HCT116 (cell line): ENCODE measurements at regions not wholly inside any gene's neighbourhood (a gene's known extent, or its start where the extent isn't known, plus 50 kb on each side); places are given as distances from the start of the nearest gene placed in this dataset.

Source experiments
- ATAC-seq: fragments of 200-7000 bp; cut with Tn5 transposase; 2 replicates; pipeline ENCODE4 v1.9.1; 2020; ENCODE audit warnings: mild to moderate bottlenecking, moderate library complexity
- BruUV-seq: library from RNA; stranded (reverse); fragments of 400-500 nt; replicated peaks from 2 replicates; lab custom pipeline; 2021; lab: Mats Ljungman, UMichigan
- CTCF ChIA-PET: fragments of 300-600 bp; sonication (Branson Sonifier 250); formaldehyde crosslinking; loops from one replicate; lab custom pipeline; 2021; ENCODE audit warnings: antibody characterized with exemption; lab: Charles Lee
- POLR2A ChIA-PET: fragments of 300-600, 350-600 bp; sonication (Branson Sonifier 250); formaldehyde crosslinking; loops from one replicate; lab custom pipeline; 2021; ENCODE audit warnings: antibody characterized with exemption; lab: Charles Lee
- RAD21 ChIA-PET, 2 experiments: fragments of 300-600 bp; sonication (Branson Sonifier 250); formaldehyde crosslinking; loops; one replicate each; lab custom pipeline; 2023; ENCODE audit warnings: low total read pairs in 2 of 2; ENCODE audit not compliant: uncharacterized antibody in 2 of 2, unreplicated experiment in 2 of 2, low non-redundant PET in 1 of 2; lab: Charles Lee
- DNase-seq: peaks from one replicate; pipeline ENCODE4 v3.0.0-alpha.2; 2010; ENCODE audit warnings: low read depth, low spot score
- H2AFZ ChIP-seq: fragments of 200-600 bp; shearing (Covaris generic), sonication (generic); 2 replicates; pipeline ENCODE4 v1.6.1; 2017; ENCODE audit warnings: low read depth, mixed run types, mixed read lengths, antibody characterized with exemption, low read length; ENCODE audit not compliant: poor library complexity, severe bottlenecking
- H3K27ac ChIP-seq: 2 replicates; pipeline ENCODE4 v1.5.1; 2012; ENCODE audit warnings: low read depth, low read length
- H3K27me3 ChIP-seq: fragments of 200-600 bp; sonication (generic); 2 replicates; pipeline ENCODE4 v1.6.1; 2016; ENCODE audit warnings: mixed run types, low read length, mixed read lengths; ENCODE audit not compliant: insufficient read depth
- H3K36me3 ChIP-seq, 2 experiments: fragments of 200-500 bp in 1 of 2; fragments of 200-600 bp in 1 of 2; sonication (Bioruptor generic) in 1 of 2; sonication (generic) in 1 of 2; 2 replicates each; pipeline versions ENCODE4 v1.5.1 to v1.6.1; 2014 to 2016; ENCODE audit warnings: low read length in 2 of 2, inconsistent platforms in 1 of 2, mixed read lengths in 1 of 2, mixed run types in 1 of 2; ENCODE audit not compliant: insufficient read depth in 2 of 2, control insufficient read depth in 1 of 2
- H3K4me1 ChIP-seq, 2 experiments: fragments of 200-600 bp in 1 of 2; sonication (generic) in 1 of 2; 2 replicates each; pipeline versions ENCODE4 v1.5.1 to v1.6.1; 2012 to 2017; ENCODE audit warnings: low read length in 2 of 2, inconsistent platforms in 1 of 2, mild to moderate bottlenecking in 1 of 2, mixed read lengths in 1 of 2, mixed run types in 1 of 2, moderate library complexity in 1 of 2; ENCODE audit not compliant: insufficient read depth in 2 of 2, control insufficient read depth in 1 of 2
- H3K4me2 ChIP-seq: fragments of 200-600 bp; sonication (generic); 2 replicates; pipeline ENCODE4 v1.6.1; 2017; ENCODE audit warnings: mixed run types, low read length, mixed read lengths
- H3K4me3 ChIP-seq, 2 experiments: fragments of 200-600 bp in 1 of 2; sonication (generic) in 1 of 2; replicated peaks in 1 of 2; 2 replicates each; pipeline ENCODE4 v1.5.1; 2011 to 2016; ENCODE audit warnings: low read length in 2 of 2, control low read depth in 1 of 2, low read depth in 1 of 2, mild to moderate bottlenecking in 1 of 2, mixed read lengths in 1 of 2, mixed run types in 1 of 2
- H3K79me2 ChIP-seq: fragments of 200-600 bp; sonication (generic); 2 replicates; pipeline ENCODE4 v1.6.1; 2017; ENCODE audit warnings: mild to moderate bottlenecking, mixed run types, low read length, moderate library complexity, mixed read lengths; ENCODE audit not compliant: insufficient read depth
- H3K9ac ChIP-seq: fragments of 200-600 bp; sonication (generic); 2 replicates; pipeline ENCODE4 v1.6.1; 2016; ENCODE audit warnings: low read length, mixed read lengths
- H3K9me2 ChIP-seq: fragments of 200-600 bp; sonication (generic), shearing (Covaris generic); 2 replicates; pipeline ENCODE4 v1.6.1; 2017; ENCODE audit warnings: mixed run types, mild to moderate bottlenecking, moderate library complexity; ENCODE audit not compliant: insufficient read depth
- H3K9me3 ChIP-seq, 2 experiments: fragments of 200-500 bp in 1 of 2; fragments of 200-600 bp in 1 of 2; sonication (Bioruptor generic) in 1 of 2; sonication (generic) in 1 of 2; 2 replicates each; pipeline ENCODE4 v1.6.1; 2014 to 2017; ENCODE audit warnings: low read length in 2 of 2, mixed read lengths in 2 of 2, inconsistent platforms in 1 of 2, low read depth in 1 of 2, mild to moderate bottlenecking in 1 of 2, mixed run types in 1 of 2, moderate library complexity in 1 of 2; ENCODE audit not compliant: control insufficient read depth in 1 of 2, insufficient read depth in 1 of 2
- H4K20me1 ChIP-seq: fragments of 200-600 bp; sonication (generic), shearing (Covaris generic); 2 replicates; pipeline ENCODE4 v1.6.1; 2017; ENCODE audit warnings: mixed run types, mild to moderate bottlenecking, moderate library complexity; ENCODE audit not compliant: insufficient read depth
- CBX3 ChIP-seq: IDR thresholded peaks from 2 replicates; pipeline ENCODE4 v1.6.1; 2012; ENCODE audit warnings: low read depth
- CEBPB ChIP-seq: IDR thresholded peaks from 2 replicates; pipeline ENCODE4 v1.6.1; 2012; ENCODE audit warnings: low read depth
- EGR1 ChIP-seq: IDR thresholded peaks from 2 replicates; pipeline ENCODE4 v1.6.1; 2012; ENCODE audit warnings: low read depth
- EZH2 ChIP-seq: fragments of 200-600 bp; sonication (generic); IDR thresholded peaks from 2 replicates; pipeline ENCODE4 v1.6.1; 2017; ENCODE audit warnings: antibody characterized with exemption, mixed run types
- FOSL1 ChIP-seq: IDR thresholded peaks from 2 replicates; pipeline ENCODE4 v1.6.1; 2012; ENCODE audit warnings: low read depth
- JUND ChIP-seq: IDR thresholded peaks from 2 replicates; pipeline ENCODE4 v1.6.1; 2012
- RAD21 ChIP-seq: IDR thresholded peaks from 2 replicates; pipeline ENCODE4 v1.6.1; 2012; ENCODE audit warnings: low read depth, mild to moderate bottlenecking
- TCF7L2 ChIP-seq: IDR thresholded peaks from 2 replicates; pipeline ENCODE4 v1.7.0; 2011; ENCODE audit warnings: borderline replicate concordance, inconsistent platforms; ENCODE audit not compliant: insufficient read depth, insufficient read length; ENCODE audit errors: extremely low read depth
- ZFX ChIP-seq: fragments of 450-650 bp; IDR thresholded peaks from 2 replicates; pipeline ENCODE4 v1.6.1; 2017
- intact Hi-C: fragments of 100-400 bp; cut with micrococcal nuclease; formaldehyde crosslinking; loops from 2 replicates; pipeline ENCODE4 v1.10.0; 2022
- TF ChIP-seq, protein P1 (sequence below): IDR thresholded peaks from 2 replicates; pipeline ENCODE4 v1.6.1; 2012
- TF ChIP-seq, protein P2 (sequence below): IDR thresholded peaks from 2 replicates; pipeline ENCODE4 v1.6.1; 2011; ENCODE audit warnings: mild to moderate bottlenecking, low read length, moderate library complexity; ENCODE audit not compliant: insufficient replicate concordance; ENCODE audit errors: extremely low read depth
- TF ChIP-seq, protein P3 (sequence below): IDR thresholded peaks from 2 replicates; pipeline ENCODE4 v1.6.1; 2012
- TF ChIP-seq, protein P4 (sequence below): IDR thresholded peaks from 2 replicates; pipeline ENCODE4 v1.6.1; 2012; ENCODE audit warnings: low read depth

DNA sequence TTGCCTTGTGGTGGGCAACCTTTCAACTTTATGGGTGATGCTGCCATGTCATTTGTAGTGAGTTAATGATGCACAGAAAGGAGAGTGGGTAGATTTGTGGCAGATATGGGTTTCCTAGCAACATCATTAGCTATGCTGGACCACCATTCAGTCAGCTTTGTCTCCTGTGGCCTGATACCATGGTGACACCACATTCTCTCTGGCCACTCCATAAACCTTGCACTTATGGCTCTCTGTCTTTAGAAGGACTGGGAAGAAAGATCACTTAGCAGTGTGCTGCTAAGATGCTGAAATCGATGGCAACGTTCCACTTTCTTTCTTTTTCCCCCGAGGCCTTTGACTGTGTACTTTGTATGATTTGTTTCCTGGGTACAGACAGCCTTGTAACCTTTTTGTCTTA is 95.0 kb upstream of the SOX3 start:
- Histone ChIP-seq H3K9ac (no peak overlapping the region), H3K27ac (no peak overlapping the region)
- RAD21 ChIA-PET: no interaction called here
- TF ChIP-seq CEBPB (no peak), JUND (no peak), TCF7L2 (no peak)
- TF ChIP-seq, protein P1, sequence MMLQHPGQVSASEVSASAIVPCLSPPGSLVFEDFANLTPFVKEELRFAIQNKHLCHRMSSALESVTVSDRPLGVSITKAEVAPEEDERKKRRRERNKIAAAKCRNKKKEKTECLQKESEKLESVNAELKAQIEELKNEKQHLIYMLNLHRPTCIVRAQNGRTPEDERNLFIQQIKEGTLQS: no peak
- TF ChIP-seq, protein P2, sequence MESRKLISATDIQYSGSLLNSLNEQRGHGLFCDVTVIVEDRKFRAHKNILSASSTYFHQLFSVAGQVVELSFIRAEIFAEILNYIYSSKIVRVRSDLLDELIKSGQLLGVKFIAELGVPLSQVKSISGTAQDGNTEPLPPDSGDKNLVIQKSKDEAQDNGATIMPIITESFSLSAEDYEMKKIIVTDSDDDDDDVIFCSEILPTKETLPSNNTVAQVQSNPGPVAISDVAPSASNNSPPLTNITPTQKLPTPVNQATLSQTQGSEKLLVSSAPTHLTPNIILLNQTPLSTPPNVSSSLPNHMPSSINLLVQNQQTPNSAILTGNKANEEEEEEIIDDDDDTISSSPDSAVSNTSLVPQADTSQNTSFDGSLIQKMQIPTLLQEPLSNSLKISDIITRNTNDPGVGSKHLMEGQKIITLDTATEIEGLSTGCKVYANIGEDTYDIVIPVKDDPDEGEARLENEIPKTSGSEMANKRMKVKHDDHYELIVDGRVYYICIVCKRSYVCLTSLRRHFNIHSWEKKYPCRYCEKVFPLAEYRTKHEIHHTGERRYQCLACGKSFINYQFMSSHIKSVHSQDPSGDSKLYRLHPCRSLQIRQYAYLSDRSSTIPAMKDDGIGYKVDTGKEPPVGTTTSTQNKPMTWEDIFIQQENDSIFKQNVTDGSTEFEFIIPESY: no peak
- TF ChIP-seq, all 23 proteins: peak for 0
- Histone ChIP-seq H3K27me3 (no peaks in the 10 kb centered on the region), H2AFZ (no peak overlapping the region), H3K79me2 (no peaks in the 10 kb centered on the region), H3K4me3 (no peak overlapping the region), H4K20me1 (no peaks in the 10 kb centered on the region), H3K4me1 (no peaks in the 10 kb centered on the region), H3K9me3 (no peaks in the 10 kb centered on the region), H3K4me2 (no peak overlapping the region), H3K9me2 (no peaks in the 10 kb centered on the region), H3K36me3 (no peaks in the 10 kb centered on the region)
- POLR2A ChIA-PET: no interaction called here
- intact Hi-C loops: no loop called here
- no TSS peak for BruUV-seq
- CTCF ChIA-PET: no interaction called here
- ATAC-seq (no peak), DNase-seq (no peak)

DNA sequence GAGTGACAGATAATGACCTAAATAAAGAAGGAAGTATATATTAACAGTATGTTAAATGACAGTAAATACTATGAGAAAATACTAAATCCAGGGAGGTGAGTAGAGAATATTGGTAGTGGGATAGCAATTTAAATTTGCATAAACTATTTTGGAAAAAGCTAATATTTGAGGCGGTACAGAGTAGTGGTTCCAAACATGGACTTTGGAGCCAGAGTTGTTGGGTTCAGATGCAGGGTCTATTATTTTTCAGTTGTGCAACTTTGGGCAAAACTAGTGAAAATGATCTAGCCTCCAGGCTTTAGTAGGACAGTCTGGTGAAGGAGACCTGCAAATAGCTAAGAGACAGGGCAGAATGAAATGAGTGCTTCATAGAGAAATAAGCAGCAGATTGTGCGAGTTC is 84.8 kb upstream of the SOX3 start:
- Histone ChIP-seq H3K27me3 (no peaks in the 10 kb centered on the region), H3K9ac (no peak overlapping the region), H3K4me3 (no peak overlapping the region), H3K36me3 (no peaks in the 10 kb centered on the region), H3K79me2 (no peaks in the 10 kb centered on the region), H3K9me3 (no peaks in the 10 kb centered on the region), H3K4me2 (no peak overlapping the region), H3K4me1 (no peaks in the 10 kb centered on the region), H3K9me2 (no peaks in the 10 kb centered on the region), H3K27ac (no peak overlapping the region), H4K20me1 (no peaks in the 10 kb centered on the region), H2AFZ (no peak overlapping the region)
- DNase-seq (no peak), ATAC-seq (no peak)
- no TSS peak for BruUV-seq
- intact Hi-C loops: no loop called here
- CTCF ChIA-PET: no interaction called here
- RAD21 ChIA-PET: no interaction called here
- POLR2A ChIA-PET: no interaction called here
- TF ChIP-seq EZH2 (no peak), CBX3 (no peak), EGR1 (no peak), RAD21 (no peak), FOSL1 (no peak), ZFX (no peak)
- TF ChIP-seq, protein P3, sequence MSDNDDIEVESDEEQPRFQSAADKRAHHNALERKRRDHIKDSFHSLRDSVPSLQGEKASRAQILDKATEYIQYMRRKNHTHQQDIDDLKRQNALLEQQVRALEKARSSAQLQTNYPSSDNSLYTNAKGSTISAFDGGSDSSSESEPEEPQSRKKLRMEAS: no peak
- TF ChIP-seq, protein P1: no peak
- TF ChIP-seq, protein P4, sequence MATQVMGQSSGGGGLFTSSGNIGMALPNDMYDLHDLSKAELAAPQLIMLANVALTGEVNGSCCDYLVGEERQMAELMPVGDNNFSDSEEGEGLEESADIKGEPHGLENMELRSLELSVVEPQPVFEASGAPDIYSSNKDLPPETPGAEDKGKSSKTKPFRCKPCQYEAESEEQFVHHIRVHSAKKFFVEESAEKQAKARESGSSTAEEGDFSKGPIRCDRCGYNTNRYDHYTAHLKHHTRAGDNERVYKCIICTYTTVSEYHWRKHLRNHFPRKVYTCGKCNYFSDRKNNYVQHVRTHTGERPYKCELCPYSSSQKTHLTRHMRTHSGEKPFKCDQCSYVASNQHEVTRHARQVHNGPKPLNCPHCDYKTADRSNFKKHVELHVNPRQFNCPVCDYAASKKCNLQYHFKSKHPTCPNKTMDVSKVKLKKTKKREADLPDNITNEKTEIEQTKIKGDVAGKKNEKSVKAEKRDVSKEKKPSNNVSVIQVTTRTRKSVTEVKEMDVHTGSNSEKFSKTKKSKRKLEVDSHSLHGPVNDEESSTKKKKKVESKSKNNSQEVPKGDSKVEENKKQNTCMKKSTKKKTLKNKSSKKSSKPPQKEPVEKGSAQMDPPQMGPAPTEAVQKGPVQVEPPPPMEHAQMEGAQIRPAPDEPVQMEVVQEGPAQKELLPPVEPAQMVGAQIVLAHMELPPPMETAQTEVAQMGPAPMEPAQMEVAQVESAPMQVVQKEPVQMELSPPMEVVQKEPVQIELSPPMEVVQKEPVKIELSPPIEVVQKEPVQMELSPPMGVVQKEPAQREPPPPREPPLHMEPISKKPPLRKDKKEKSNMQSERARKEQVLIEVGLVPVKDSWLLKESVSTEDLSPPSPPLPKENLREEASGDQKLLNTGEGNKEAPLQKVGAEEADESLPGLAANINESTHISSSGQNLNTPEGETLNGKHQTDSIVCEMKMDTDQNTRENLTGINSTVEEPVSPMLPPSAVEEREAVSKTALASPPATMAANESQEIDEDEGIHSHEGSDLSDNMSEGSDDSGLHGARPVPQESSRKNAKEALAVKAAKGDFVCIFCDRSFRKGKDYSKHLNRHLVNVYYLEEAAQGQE: no peak
